GM10248 (cell line): ENCODE measurements at regions not wholly inside any gene's neighbourhood (a gene's known extent, or its start where the extent isn't known, plus 50 kb on each side); places are given as distances from the start of the nearest gene placed in this dataset.

Source experiments
- CTCF ChIA-PET: fragments of 300-600 bp; sonication (Branson Sonifier 250); formaldehyde crosslinking; extraction: SDS; loops from one replicate; lab custom pipeline; 2021; ENCODE audit warnings: antibody characterized with exemption; lab: Yijun Ruan, JAX
- POLR2A ChIA-PET: fragments of 350-650 bp; sonication (Branson Sonifier 250); formaldehyde crosslinking; extraction: SDS; loops from one replicate; lab custom pipeline; 2020; ENCODE audit warnings: antibody characterized with exemption; lab: Yijun Ruan, JAX
- DNase-seq: peaks from one replicate; pipeline ENCODE4 v3.0.0; 2012; ENCODE audit errors: extremely low spot score
- TF ChIP-seq, protein P1 (sequence below): IDR thresholded peaks from 2 replicates; pipeline ENCODE4 v1.5.1; 2012; ENCODE audit warnings: mild to moderate bottlenecking, low read depth; ENCODE audit errors: extremely low read depth, missing control alignments, control extremely low read depth

DNA sequence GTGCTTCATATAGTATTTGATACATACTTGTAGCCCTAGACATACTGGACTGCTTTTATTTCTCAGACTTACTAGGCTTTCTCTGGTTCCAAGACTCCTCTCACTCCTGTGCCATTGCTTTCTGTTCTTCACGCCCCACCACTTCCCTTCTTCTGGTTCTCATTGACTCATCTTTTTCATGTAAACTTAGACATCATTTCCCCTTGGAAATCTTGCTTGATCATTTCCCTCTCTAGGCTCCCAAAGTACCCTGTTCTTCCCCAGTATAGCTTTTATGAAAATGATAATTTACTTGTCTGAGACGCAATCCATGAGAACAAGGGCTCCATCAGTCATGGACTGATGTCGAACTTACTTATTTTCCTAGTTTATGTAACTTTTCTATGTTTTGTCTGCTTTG lies 83.5 kb downstream of the TLR4 start:
- TF ChIP-seq, protein P1, sequence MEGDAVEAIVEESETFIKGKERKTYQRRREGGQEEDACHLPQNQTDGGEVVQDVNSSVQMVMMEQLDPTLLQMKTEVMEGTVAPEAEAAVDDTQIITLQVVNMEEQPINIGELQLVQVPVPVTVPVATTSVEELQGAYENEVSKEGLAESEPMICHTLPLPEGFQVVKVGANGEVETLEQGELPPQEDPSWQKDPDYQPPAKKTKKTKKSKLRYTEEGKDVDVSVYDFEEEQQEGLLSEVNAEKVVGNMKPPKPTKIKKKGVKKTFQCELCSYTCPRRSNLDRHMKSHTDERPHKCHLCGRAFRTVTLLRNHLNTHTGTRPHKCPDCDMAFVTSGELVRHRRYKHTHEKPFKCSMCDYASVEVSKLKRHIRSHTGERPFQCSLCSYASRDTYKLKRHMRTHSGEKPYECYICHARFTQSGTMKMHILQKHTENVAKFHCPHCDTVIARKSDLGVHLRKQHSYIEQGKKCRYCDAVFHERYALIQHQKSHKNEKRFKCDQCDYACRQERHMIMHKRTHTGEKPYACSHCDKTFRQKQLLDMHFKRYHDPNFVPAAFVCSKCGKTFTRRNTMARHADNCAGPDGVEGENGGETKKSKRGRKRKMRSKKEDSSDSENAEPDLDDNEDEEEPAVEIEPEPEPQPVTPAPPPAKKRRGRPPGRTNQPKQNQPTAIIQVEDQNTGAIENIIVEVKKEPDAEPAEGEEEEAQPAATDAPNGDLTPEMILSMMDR = no peak
- no peak for DNase-seq
- ChIA-PET POLR2A (no interaction called here), CTCF (no interaction called here)

DNA sequence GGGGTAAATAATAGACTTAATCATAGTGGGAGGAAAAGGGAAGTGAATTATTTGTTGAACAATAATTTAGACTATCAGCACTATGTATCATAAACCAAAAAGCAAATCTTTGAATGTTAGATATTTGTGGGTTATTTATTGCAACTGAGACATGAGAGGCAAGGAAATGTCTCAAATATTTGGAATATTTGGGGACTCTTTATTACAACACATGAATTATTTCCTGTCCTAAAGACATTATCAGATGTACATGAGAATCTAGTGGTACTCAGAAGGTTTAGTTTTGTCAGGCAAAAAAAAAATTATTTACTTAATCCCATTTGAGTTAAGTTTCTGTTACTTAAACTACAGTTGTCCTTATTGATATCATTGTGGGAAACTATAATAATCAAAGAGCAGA lies 91.1 kb downstream of the TLR4 start:
- CTCF ChIA-PET = no interaction called here
- POLR2A ChIA-PET = no interaction called here
- TF ChIP-seq, protein P1 = no peak
- no peak for DNase-seq

- TF ChIP-seq, protein P1 = no peak
- ChIA-PET POLR2A (no interaction called here), CTCF (no interaction called here)
- no peak for DNase-seq
Observed at GRCh38 chr9:117796681-117797080, 92.5 kb downstream of the TLR4 start.

DNA sequence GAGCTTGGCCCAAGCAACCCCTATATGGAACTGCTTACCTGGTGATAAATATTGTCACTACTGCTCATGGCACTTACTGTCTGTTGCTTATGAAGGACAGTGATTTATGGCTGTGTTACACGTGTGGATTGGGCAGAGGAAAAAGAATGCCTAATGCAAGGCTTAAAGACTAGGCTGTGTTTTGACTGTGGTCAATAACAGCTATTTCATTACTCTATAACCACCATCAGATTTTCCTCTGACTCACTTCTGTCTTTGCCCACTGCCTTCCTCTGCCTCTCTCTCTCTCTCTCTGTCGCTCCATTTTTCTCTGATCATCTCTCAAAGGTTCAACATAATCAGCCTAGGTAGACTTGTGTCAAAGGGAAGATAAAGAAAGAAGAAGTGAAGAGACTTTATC lies 96.2 kb downstream of the TLR4 start:
- no peak for DNase-seq
- ChIA-PET CTCF (no interaction called here), POLR2A (no interaction called here)
- TF ChIP-seq, protein P1 = no peak

- POLR2A ChIA-PET = no interaction called here
- DNase-seq = no peak
- TF ChIP-seq, protein P1 = no peak
- CTCF ChIA-PET = no interaction called here
Observed at GRCh38 chr9:117809751-117810150, 105.5 kb downstream of the TLR4 start.

- TF ChIP-seq, protein P1 = no peak
- DNase-seq = no peak
- POLR2A ChIA-PET = no interaction called here
- CTCF ChIA-PET = interaction anchor here (1.1 kb wide), 1 partner anchor 10 kb away, joined by 4 read pairs; no protein-coding TSS in a partner anchor
Observed at GRCh38 chr9:117815315-117815714, 111.1 kb downstream of the TLR4 start.

DNA sequence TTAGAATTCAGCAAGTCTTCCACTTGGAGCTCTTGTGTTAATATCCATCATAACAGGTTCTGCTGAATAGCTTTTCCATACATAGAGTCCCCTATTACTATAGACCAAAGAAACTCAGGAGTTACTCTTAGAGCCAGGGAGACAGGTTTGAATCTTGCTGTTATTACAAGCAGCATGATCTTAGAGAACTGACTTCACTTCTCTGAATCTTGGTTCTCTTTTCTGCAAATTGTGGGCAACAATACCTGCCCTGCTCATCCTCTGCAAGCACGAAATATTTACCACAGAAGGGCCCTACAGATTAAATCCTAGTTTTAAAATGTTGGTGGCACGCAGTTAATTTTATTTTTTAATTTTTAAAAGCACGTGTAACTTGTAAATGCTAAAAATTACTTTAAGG lies 111.7 kb downstream of the TLR4 start:
- TF ChIP-seq, protein P1 = no peak
- CTCF ChIA-PET = interaction anchor here (1.1 kb wide), 1 partner anchor 10 kb away, joined by 4 read pairs; no protein-coding TSS in a partner anchor
- DNase-seq = no peak
- POLR2A ChIA-PET = no interaction called here
